ENCODE measurements at regions not wholly inside any gene's neighbourhood (a gene's known extent, or its start where the extent isn't known, plus 50 kb on each side); places are given as distances from the start of the nearest gene placed in this dataset.

DNA sequence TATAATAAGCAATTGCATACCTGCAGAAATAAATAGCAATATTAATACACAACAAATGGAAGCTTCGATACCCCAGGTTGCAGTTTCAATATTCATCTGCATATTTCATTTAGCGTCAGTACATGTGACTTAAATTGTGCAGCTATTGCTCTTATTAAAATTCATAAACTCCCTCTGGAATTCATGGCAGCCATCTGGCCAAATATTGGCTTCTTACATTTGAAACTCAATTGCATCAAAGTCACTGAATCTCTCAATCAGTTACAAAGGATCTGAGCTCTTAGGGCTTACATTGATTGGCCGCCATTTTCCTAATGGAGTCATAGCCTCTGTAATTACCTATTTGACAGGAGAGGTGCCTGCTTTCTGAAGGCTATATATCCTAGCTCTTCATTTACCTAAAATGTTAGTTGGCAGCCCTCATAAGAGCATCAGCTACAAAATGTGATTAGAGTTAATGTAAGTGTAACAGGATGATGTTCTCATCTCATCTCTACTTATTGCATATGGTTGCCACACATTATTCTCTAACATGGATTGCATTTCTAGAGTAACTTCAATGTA is 453.5 kb downstream of the CAAP1 start:
- intact Hi-C loops (cut with DNase I) = no loop called here

DNA sequence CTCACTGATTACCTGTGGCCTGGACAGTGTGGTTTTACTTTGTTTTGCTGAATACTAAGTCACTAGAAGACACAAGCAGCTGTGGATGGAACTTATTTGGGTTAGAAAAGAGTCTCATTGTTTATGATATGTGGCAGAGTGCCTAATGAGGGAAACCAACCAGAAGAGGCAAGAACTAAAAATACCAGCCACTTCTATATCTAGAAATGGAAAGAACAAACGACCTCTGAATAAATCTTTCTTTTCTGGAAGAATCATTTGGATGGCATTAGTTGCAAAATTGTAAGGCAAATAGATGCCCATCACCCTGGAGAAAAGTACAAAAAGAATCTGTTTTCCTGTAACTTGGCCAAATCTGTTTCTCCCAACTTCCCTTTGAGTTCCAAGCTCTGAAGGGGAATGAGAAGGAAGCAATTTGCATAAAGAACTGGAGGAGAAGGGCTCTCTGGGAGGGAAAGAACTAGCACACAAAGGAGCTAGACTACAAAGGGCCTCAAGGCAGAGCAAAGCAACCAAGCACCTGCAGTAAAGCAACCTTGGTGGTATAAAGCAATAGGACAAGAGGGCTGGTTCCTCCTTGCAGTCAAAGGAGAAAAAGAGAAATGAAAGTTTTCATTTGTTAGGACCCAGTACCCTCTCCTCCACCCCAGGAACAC is 455.4 kb downstream of the CAAP1 start:
- no peak overlapping the region for H3K9ac ChIP-seq (ENCODE audit: low read depth in 2 of 2, low read length in 2 of 2)
- no peak for DNase-seq
- TF ChIP-seq, protein P1, sequence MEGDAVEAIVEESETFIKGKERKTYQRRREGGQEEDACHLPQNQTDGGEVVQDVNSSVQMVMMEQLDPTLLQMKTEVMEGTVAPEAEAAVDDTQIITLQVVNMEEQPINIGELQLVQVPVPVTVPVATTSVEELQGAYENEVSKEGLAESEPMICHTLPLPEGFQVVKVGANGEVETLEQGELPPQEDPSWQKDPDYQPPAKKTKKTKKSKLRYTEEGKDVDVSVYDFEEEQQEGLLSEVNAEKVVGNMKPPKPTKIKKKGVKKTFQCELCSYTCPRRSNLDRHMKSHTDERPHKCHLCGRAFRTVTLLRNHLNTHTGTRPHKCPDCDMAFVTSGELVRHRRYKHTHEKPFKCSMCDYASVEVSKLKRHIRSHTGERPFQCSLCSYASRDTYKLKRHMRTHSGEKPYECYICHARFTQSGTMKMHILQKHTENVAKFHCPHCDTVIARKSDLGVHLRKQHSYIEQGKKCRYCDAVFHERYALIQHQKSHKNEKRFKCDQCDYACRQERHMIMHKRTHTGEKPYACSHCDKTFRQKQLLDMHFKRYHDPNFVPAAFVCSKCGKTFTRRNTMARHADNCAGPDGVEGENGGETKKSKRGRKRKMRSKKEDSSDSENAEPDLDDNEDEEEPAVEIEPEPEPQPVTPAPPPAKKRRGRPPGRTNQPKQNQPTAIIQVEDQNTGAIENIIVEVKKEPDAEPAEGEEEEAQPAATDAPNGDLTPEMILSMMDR (IDR thresholded peaks at IDR 0.05) = no peak
- no peaks in the 10 kb centered on the region for H3K4me1 ChIP-seq
- H3K36me3 ChIP-seq = no peaks in the 10 kb centered on the region
- no peak overlapping the region for H3K27ac ChIP-seq
- no peaks in the 10 kb centered on the region for H3K9me3 ChIP-seq
- intact Hi-C loops (cut with DNase I) = no loop called here
- no peak overlapping the region for H3K4me3 ChIP-seq
- H3K27me3 ChIP-seq = no peaks in the 10 kb centered on the region

More for the DNA sequence above, 453.5 kb downstream of the CAAP1 start:
- no peak overlapping the region for H3K9ac ChIP-seq (ENCODE audit: low read depth in 2 of 2, low read length in 2 of 2)
- H3K27ac ChIP-seq = no peak overlapping the region
- no peak overlapping the region for H3K4me3 ChIP-seq
- no peaks in the 10 kb centered on the region for H3K27me3 ChIP-seq
- DNase-seq = no peak
- H3K9me3 ChIP-seq = no peaks in the 10 kb centered on the region
- H3K4me1 ChIP-seq = no peaks in the 10 kb centered on the region
- TF ChIP-seq, protein P1 (IDR thresholded peaks at IDR 0.05) = no peak
- H3K36me3 ChIP-seq = no peaks in the 10 kb centered on the region

DNA sequence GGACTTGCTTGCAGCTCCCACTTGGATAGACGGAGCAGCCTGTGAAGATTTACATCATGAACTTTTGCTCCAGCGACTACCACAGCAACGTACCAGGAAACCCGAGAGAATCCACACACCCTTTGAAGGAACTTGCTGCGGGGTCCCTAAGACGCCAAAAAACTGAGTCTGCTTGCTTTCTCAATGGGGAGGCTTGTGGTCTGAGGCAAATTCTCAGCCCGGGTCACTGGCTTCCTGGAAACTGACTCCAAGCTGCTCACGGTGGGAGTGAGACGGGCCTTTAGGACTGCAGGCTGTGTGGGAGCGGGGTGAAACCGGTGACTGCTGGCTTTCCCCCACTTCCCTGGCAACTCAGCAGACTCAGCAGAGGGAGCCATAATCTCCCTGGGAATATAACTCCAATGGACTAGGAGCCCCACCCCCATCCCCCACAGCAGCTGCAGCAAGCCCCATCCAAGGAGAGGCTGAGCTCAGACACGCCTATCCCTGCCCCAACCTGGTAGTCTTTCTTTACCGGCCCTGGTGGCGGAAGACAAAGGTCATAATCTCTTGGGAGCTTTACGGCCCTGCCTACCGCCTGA is 466.0 kb downstream of the CAAP1 start:
- Histone ChIP-seq H3K4me3 (no peak overlapping the region), H3K27me3 (no peaks in the 10 kb centered on the region), H3K9ac (ENCODE audit: low read depth in 2 of 2, low read length in 2 of 2) (no peak overlapping the region), H3K27ac (no peak overlapping the region), H3K9me3 (no peaks in the 10 kb centered on the region), H3K4me1 (no peaks in the 10 kb centered on the region), H3K36me3 (no peaks in the 10 kb centered on the region)
- DNase-seq = no peak
- intact Hi-C loops (cut with DNase I) = no loop called here
- TF ChIP-seq, protein P1 (IDR thresholded peaks at IDR 0.05) = no peak

DNA sequence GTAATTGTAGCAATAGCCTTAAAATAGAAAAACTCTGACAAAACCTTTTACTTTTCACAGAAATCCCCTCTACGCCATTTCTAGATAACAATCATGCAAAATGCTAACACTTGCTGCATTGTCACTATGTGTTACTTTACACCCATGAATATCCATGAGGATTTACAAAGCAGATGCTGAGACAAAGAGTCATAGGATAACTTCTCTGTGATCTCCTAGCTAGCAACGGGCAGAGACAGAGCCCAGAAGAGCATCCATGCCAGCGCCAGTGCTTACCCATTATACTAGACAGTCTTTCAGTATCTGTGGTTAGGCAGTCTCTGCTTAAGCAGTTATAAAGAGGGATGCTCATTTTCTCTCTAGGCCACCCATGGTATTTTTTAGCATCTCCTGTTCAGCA is 474.1 kb downstream of the CAAP1 start:
- Histone ChIP-seq H3K9me3 (no peaks in the 10 kb centered on the region), H3K4me3 (no peak overlapping the region), H3K27ac (no peak overlapping the region), H3K9ac (ENCODE audit: low read depth in 2 of 2, low read length in 2 of 2) (no peak overlapping the region), H3K27me3 (no peaks in the 10 kb centered on the region), H3K4me1 (no peaks in the 10 kb centered on the region), H3K36me3 (no peaks in the 10 kb centered on the region)
- no peak for DNase-seq
- intact Hi-C loops (cut with DNase I) = no loop called here
- TF ChIP-seq, protein P1 (IDR thresholded peaks at IDR 0.05) = no peak

DNA sequence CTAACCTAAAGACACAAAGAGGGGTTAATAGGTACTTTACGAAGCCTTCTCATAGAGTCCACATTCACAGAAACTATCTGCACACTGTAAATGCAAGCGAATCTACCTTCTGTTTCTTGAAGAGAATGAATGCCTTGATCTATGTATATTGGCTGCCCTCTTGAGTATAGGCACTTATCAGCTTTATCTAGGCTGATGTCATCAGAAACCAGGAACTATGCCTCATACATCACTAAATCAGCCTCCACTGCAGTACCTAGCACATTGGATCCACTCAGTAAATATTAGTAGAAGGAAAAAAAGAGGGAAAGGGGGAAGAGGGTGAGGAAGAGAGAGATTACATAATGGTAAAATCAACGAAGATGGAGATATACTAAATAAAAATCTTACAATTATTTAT is 477.1 kb downstream of the CAAP1 start:
- TF ChIP-seq, protein P1 (IDR thresholded peaks at IDR 0.05) = no peak
- intact Hi-C loops (cut with DNase I) = no loop called here
- no peak overlapping the region for H3K9ac ChIP-seq (ENCODE audit: low read depth in 2 of 2, low read length in 2 of 2)
- DNase-seq = no peak
- no peaks in the 10 kb centered on the region for H3K36me3 ChIP-seq
- H3K27ac ChIP-seq = no peak overlapping the region
- no peaks in the 10 kb centered on the region for H3K27me3 ChIP-seq
- H3K9me3 ChIP-seq = no peaks in the 10 kb centered on the region
- no peak overlapping the region for H3K4me3 ChIP-seq
- no peaks in the 10 kb centered on the region for H3K4me1 ChIP-seq
